Progenitor cell of endocrine pancreas (in vitro differentiated cells): ENCODE measurements at regions not wholly inside any gene's neighbourhood (a gene's known extent, or its start where the extent isn't known, plus 50 kb on each side); places are given as distances from the start of the nearest gene placed in this dataset.

Source experiments
- DNase-seq: peaks from one replicate; pipeline ENCODE4 v3.0.0; 2021; ENCODE audit warnings: low spot score; ENCODE audit not compliant: unreplicated experiment
- H3K27ac Mint-ChIP-seq: 2 replicates; pipeline ENCODE4 v1.8.0; 2021; ENCODE audit warnings: mild to moderate bottlenecking, moderate library complexity, mixed read lengths
- H3K27me3 Mint-ChIP-seq: 2 replicates; pipeline ENCODE4 v1.8.0; 2021; ENCODE audit warnings: mixed read lengths
- H3K36me3 Mint-ChIP-seq: 2 replicates; pipeline ENCODE4 v1.8.0; 2022; ENCODE audit warnings: mixed read lengths; ENCODE audit not compliant: insufficient read depth
- H3K4me1 Mint-ChIP-seq: 2 replicates; pipeline ENCODE4 v1.8.0; 2021; ENCODE audit warnings: low read depth, mixed read lengths
- H3K4me3 Mint-ChIP-seq: 2 replicates; pipeline ENCODE4 v1.8.0; 2021; ENCODE audit warnings: low read depth, mild to moderate bottlenecking, moderate library complexity, mixed read lengths
- H3K9me3 Mint-ChIP-seq: 2 replicates; pipeline ENCODE4 v1.8.0; 2021; ENCODE audit warnings: low read depth, mixed read lengths
- CTCF ChIP-seq: fragments of 200-600 bp; sonication (generic); IDR thresholded peaks from one replicate; pipeline ENCODE4 v1.5.0; 2021; ENCODE audit warnings: antibody characterized with exemption, mild to moderate bottlenecking; ENCODE audit not compliant: unreplicated experiment

- Mint-ChIP-seq H3K9me3 (peaks cover 3% of the 10 kb centered on the region), H3K4me1 (peaks cover 1% of the 10 kb centered on the region), H3K4me3 (no peak overlapping the region), H3K27me3 (no peaks in the 10 kb centered on the region), H3K36me3 (no peaks in the 10 kb centered on the region), H3K27ac (no peak overlapping the region)
- DNase-seq: no peak
- TF ChIP-seq CTCF: no peak
Observed at GRCh38 chr5:33324667-33325307, 116.0 kb upstream of the TARS1 start.

GRCh38 chr5:33328818-33329217 is 111.9 kb upstream of the TARS1 start:
- no peak for TF ChIP-seq CTCF
- peaks cover 21% of the 10 kb centered on the region for H3K4me1 Mint-ChIP-seq
- peaks cover 3% of the 10 kb centered on the region for H3K9me3 Mint-ChIP-seq
- H3K4me3 Mint-ChIP-seq: no peak overlapping the region
- DNase-seq: no peak
- no peaks in the 10 kb centered on the region for H3K36me3 Mint-ChIP-seq
- no peak overlapping the region for H3K27ac Mint-ChIP-seq
- H3K27me3 Mint-ChIP-seq: peaks cover 4% of the 10 kb centered on the region

- Mint-ChIP-seq H3K4me3 (no peak overlapping the region), H3K27ac (no peak overlapping the region), H3K27me3 (peaks cover 8% of the 10 kb centered on the region), H3K4me1 (peaks cover 21% of the 10 kb centered on the region), H3K9me3 (peaks cover 3% of the 10 kb centered on the region), H3K36me3 (no peaks in the 10 kb centered on the region)
- no peak for TF ChIP-seq CTCF
- DNase-seq: no peak
Observed at GRCh38 chr5:33329891-33330290, 110.9 kb upstream of the TARS1 start.

GRCh38 chr5:33330426-33330825 is 110.3 kb upstream of the TARS1 start:
- Mint-ChIP-seq H3K27me3 (peaks cover 8% of the 10 kb centered on the region), H3K9me3 (peaks cover 3% of the 10 kb centered on the region), H3K4me3 (no peak overlapping the region), H3K27ac (no peak overlapping the region), H3K36me3 (no peaks in the 10 kb centered on the region), H3K4me1 (peaks cover 21% of the 10 kb centered on the region)
- DNase-seq: no peak
- TF ChIP-seq CTCF: no peak

GRCh38 chr5:33330992-33331391 is 109.8 kb upstream of the TARS1 start:
- Mint-ChIP-seq H3K27ac (no peak overlapping the region), H3K36me3 (no peaks in the 10 kb centered on the region), H3K27me3 (peaks cover 8% of the 10 kb centered on the region), H3K4me1 (peaks cover 21% of the 10 kb centered on the region), H3K4me3 (no peak overlapping the region), H3K9me3 (peaks cover 3% of the 10 kb centered on the region)
- no peak for TF ChIP-seq CTCF
- DNase-seq: no peak
